ENCODE measurements at regions not wholly inside any gene's neighbourhood (a gene's known extent, or its start where the extent isn't known, plus 50 kb on each side); places are given as distances from the start of the nearest gene placed in this dataset.

DNA sequence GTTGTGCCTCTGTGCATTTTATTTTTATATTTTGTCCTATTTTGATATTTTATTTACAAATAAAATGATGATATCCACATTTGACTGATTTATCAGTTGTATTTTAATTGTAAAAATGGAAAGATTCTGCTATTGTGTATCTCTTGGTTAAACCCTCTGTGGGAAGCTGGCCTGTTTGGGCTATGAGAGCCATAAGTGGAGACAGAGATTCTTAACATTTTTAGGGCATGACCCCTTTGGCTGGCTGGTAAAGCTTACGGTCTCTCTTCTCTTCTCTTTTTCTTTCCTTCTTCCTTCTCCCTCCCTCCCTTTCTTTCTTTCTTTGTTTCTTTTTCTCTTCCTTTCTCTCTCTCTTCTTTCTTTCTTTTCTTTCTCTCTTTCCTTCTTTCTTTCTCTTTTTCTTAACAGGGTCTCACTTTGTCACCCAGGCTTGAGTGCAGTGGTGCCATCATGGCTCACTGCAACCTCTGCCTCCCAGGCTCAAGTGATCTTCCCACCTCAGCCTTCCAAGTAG, 172.3 kb upstream of the CDYL start:
- TF ChIP-seq, protein P1, sequence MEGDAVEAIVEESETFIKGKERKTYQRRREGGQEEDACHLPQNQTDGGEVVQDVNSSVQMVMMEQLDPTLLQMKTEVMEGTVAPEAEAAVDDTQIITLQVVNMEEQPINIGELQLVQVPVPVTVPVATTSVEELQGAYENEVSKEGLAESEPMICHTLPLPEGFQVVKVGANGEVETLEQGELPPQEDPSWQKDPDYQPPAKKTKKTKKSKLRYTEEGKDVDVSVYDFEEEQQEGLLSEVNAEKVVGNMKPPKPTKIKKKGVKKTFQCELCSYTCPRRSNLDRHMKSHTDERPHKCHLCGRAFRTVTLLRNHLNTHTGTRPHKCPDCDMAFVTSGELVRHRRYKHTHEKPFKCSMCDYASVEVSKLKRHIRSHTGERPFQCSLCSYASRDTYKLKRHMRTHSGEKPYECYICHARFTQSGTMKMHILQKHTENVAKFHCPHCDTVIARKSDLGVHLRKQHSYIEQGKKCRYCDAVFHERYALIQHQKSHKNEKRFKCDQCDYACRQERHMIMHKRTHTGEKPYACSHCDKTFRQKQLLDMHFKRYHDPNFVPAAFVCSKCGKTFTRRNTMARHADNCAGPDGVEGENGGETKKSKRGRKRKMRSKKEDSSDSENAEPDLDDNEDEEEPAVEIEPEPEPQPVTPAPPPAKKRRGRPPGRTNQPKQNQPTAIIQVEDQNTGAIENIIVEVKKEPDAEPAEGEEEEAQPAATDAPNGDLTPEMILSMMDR (IDR thresholded peaks at IDR 0.05 in 8 of 11, conservative IDR thresholded peaks at IDR 0.05 in 3 of 11), result no peak
- no peak for TF ChIP-seq POLR2AphosphoS5 (IDR thresholded peaks at IDR 0.05)

All from spleen (tissue), 7 donors.